Skeletal muscle satellite cell (primary cell): ENCODE measurements at regions not wholly inside any gene's neighbourhood (a gene's known extent, or its start where the extent isn't known, plus 50 kb on each side); places are given as distances from the start of the nearest gene placed in this dataset.
A peak's percentile ranks its signal among the peaks of the same experiment; 100 is the strongest.
"Not testable (repeated sequence)": the region's sequence is repeated elsewhere in the genome, so short reads cannot be mapped to it uniquely, and the experiment has no call there.

Experiments used
- H3K27me3 ChIP-seq: 2 replicates; pipeline ENCODE4 v1.7.0; 2013; ENCODE audit warnings: low read length; ENCODE audit not compliant: control insufficient read depth, insufficient read depth
- H3K36me3 ChIP-seq: 2 replicates; pipeline ENCODE4 v1.7.0; 2013; ENCODE audit warnings: mild to moderate bottlenecking, control low read depth, low read length; ENCODE audit not compliant: insufficient read depth
- H3K4me1 ChIP-seq: 2 replicates; pipeline ENCODE4 v1.7.0; 2013; ENCODE audit warnings: low read length; ENCODE audit not compliant: control insufficient read depth, insufficient read depth
- H3K4me2 ChIP-seq: 2 replicates; pipeline ENCODE4 v1.7.0; 2013; ENCODE audit warnings: mild to moderate bottlenecking, low read length
- H3K4me3 ChIP-seq: 2 replicates; pipeline ENCODE4 v1.7.0; 2013; ENCODE audit warnings: low read length
- H3K9ac ChIP-seq: 2 replicates; pipeline ENCODE4 v1.7.0; 2013; ENCODE audit warnings: mild to moderate bottlenecking, low read depth, low read length, moderate library complexity
- H3K9me3 ChIP-seq: replicated peaks from 2 replicates; pipeline ENCODE4 v1.7.0; 2013; ENCODE audit warnings: mild to moderate bottlenecking, control low read depth, low read length

DNA sequence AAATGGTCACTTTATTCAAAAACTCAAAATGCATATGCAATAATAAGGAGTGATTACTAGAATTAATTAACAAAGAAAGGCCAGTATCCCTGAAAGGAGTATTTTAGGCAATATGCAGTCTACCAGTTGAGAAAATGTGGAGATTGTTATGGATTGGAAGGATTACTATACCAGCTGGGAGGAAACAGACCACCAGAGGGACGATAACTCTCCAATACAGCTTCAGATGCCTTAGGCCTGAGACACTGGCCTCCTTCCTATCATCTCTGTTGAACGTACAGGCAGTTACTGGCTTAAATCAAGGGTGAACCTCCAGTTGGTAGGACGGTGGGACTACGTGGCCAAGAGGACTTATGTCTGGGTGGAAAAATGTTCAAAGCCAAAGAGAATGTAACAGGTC is 336.4 kb upstream of the EPHA4 start:
- H3K4me1 ChIP-seq: no peaks in the 10 kb centered on the region
- H3K4me3 ChIP-seq: no peak overlapping the region
- H3K36me3 ChIP-seq: no peaks in the 10 kb centered on the region
- no peaks in the 10 kb centered on the region for H3K9me3 ChIP-seq
- H3K27me3 ChIP-seq: no peaks in the 10 kb centered on the region
- H3K9ac ChIP-seq: no peak overlapping the region
- no peak overlapping the region for H3K4me2 ChIP-seq

DNA sequence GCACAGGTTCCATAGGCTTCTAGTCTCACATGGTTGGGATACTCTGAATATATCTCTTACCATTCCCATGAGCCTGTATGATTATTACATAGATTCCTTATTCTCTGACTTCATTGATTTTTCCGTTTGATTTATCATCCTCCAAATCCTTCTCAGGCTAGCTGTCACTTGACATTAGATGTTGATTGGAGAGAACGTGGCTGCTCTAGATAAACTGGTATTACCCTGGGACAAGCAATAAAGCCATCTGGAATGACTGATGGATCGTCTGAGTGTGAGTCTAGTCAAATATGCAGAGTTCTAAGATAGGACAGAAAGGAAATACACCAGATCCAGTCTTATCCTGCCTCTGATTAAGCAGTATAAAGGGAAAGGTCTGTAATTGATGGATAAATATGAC is 325.6 kb upstream of the EPHA4 start:
- Histone ChIP-seq H3K4me2 (no peak overlapping the region), H3K4me3 (no peak overlapping the region), H3K4me1 (peaks cover 22% of the 10 kb centered on the region), H3K27me3 (no peaks in the 10 kb centered on the region), H3K9ac (no peak overlapping the region), H3K9me3 (no peaks in the 10 kb centered on the region), H3K36me3 (no peaks in the 10 kb centered on the region)

DNA sequence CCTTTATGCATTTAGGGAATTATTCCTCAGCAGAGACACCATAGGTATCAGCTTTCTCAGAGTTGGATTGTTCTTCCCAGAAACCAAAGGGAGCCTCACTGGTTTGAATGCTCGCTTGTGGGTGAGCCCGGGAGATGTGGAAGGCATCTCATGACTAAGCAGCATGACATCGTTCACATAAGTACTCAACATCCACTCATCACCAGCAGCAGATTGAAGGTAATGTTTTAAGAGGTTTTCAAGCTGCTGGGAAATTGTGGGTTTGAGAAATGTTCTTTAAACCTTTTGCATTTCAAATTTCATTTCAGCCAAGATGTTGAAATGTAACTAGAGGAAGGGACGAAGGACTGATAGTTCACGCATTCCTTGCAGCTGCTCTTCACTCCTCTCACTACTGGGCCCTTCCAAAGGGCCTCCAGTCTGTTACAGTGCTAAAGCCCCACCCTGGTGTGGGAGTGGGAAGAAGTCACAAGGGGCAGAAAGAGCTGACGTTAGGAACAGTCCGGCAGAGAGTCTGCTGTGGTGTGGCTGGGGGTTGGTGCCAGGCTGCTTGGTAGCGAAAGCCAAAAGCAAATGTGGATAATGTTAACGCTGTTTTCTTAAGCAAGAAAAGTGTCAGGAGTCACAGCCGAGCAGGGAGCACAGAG is 324.5 kb upstream of the EPHA4 start:
- Histone ChIP-seq H3K9ac (peak overlapping the region; percentile 58), H3K27me3 (no peaks in the 10 kb centered on the region), H3K4me3 (peak overlapping the region; percentile 41), H3K4me2 (peak overlapping the region; percentile 71), H3K9me3 (no peaks in the 10 kb centered on the region), H3K4me1 (peaks cover 22% of the 10 kb centered on the region), H3K36me3 (no peaks in the 10 kb centered on the region)

DNA sequence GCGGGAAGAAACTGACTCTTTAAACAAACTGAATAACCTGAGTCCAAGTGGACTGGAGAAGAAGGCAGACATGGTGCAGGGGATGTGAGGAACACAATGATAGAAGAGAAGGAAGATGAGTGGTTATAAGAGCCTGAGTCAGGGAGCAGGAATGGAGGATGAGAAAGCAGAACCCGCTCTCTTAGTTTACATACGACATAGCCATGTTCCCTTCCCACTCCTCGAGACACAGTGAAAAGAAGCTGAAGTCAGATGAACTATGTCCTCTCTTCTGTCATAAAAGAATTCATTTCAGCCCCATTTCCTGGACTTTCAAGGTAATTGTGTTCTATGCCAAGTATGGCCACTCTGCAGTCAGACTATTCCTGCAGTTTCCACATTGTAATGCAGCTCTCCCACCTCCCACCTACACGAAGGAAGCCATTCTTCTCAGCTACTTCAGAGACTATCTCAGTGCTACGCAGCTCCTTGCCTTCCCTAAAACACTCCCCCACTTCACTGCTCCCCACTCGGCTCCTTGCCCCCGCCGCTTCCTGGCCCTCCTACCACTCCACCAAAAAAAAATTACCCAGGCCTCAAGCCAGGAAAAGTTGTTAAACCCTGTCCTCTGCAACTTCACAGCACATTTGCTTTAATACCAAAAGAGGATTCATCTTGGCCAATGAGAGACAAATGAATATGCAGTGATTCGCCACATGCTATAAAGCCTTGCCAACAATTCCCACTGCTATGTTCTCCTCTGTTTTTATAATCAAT is 323.4 kb upstream of the EPHA4 start:
- Histone ChIP-seq H3K4me2 (no peak overlapping the region), H3K9me3 (no peaks in the 10 kb centered on the region), H3K9ac (peak overlapping the region; percentile 20), H3K27me3 (no peaks in the 10 kb centered on the region), H3K36me3 (no peaks in the 10 kb centered on the region), H3K4me1 (peaks cover 22% of the 10 kb centered on the region), H3K4me3 (no peak overlapping the region)

DNA sequence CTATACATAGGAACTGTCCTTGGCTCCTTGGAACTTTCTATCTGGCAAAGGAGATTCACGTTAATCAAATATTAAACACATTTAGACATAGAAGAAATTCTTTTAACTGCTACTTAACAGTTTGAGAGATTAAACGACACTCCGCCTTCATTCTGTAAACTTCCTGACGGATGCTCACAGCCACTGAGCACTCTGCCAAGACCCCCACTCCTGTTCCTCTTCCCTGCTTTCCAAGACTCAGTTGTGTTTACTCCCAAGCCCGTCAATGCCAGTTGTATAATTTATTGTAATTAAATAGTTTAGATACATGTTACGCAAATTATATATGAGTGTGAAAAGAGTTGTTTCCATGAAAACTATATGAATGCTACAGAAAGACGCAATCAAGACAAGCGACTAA is 321.4 kb upstream of the EPHA4 start:
- Histone ChIP-seq H3K4me1 (peaks cover 22% of the 10 kb centered on the region), H3K9ac (no peak overlapping the region), H3K27me3 (no peaks in the 10 kb centered on the region), H3K4me3 (no peak overlapping the region), H3K9me3 (no peaks in the 10 kb centered on the region), H3K4me2 (no peak overlapping the region), H3K36me3 (no peaks in the 10 kb centered on the region)

DNA sequence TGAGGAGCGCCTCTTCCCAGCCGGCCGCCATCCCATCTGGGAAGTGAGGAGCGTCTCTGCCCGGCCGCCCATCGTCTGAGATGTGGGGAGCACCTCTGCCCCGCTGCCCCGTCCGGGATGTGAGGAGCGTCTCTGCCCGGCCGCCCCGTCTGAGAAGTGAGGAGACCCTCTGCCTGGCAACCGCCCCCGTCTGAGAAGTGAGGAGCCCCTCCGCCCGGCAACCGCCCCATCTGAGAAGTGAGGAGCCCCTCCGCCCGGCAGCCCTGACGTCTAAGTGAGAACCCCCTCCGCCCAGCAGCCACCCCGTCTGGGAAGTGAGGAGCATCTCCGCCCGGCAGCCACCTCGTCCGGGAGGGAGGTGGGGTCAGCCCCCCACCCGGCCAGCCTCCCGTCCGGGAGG is 319.9 kb upstream of the EPHA4 start:
- H3K27me3 ChIP-seq, H3K9me3 ChIP-seq, H3K36me3 ChIP-seq, H3K4me2 ChIP-seq, H3K9ac ChIP-seq, H3K4me3 ChIP-seq: not testable (repeated sequence)
- H3K4me1 ChIP-seq: peaks cover 17% of the 10 kb centered on the region

DNA sequence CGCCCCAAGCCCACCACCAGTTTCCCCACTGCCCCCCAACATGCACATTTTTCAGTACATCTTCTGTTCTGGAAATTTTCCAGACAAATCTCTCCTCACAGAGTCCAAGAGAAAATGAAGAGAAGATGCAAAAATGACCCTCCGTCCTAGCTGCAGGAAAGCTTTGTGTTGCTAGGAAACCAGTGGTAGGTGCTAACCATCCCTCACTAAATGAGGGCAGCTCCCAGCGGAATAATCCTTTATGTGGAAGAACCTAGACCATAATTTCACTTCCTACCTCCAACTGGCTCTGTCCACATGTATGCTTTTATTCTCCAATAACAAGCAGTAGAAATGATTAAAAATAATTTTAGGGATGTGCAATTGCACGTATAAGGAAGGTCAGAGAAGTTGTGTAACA is 311.9 kb upstream of the EPHA4 start:
- no peaks in the 10 kb centered on the region for H3K9me3 ChIP-seq
- H3K36me3 ChIP-seq: no peaks in the 10 kb centered on the region
- no peak overlapping the region for H3K4me3 ChIP-seq
- no peaks in the 10 kb centered on the region for H3K4me1 ChIP-seq
- peaks cover 5% of the 10 kb centered on the region for H3K27me3 ChIP-seq
- H3K9ac ChIP-seq: no peak overlapping the region
- H3K4me2 ChIP-seq: no peak overlapping the region

DNA sequence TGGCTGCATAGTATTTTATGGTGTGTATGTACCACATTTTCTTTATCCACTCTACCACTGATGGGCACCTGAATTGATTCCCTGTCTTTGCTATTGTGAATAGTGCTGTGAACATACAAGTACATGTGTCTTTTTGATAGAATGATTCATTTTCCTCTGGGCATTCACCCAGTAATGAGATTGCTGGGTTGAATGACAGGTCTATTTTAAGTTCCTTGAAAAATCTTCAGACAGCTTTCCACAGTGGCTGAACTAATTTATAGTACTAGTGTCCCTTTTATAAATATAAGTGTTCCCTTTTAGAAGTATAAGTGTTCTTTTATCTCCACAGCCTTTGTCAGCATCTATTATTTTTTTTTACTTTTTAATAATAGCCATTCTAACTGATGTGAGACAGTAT is 303.9 kb upstream of the EPHA4 start:
- H3K27me3 ChIP-seq: no peaks in the 10 kb centered on the region
- H3K36me3 ChIP-seq: no peaks in the 10 kb centered on the region
- no peak overlapping the region for H3K9ac ChIP-seq
- no peaks in the 10 kb centered on the region for H3K4me1 ChIP-seq
- no peaks in the 10 kb centered on the region for H3K9me3 ChIP-seq
- no peak overlapping the region for H3K4me3 ChIP-seq
- no peak overlapping the region for H3K4me2 ChIP-seq

DNA sequence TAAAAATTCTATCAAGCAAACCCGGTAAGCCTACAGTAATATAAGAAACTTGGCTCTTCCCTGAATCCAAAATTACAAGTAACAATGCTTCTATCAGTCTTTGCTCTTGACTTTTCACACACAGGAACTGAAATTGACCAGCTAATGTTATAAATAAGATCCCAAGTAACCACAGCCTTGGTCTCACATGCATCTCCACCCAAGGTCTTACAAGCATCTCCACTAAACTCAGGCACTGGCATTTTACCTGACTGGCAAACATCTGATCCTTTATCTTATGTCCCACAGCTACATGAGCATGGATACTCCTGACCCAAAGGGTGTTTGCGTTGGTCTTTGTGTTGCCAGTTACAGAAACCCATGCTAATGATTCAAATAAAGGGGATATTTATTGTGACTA is 302.3 kb upstream of the EPHA4 start:
- H3K27me3 ChIP-seq: no peaks in the 10 kb centered on the region
- no peak overlapping the region for H3K9ac ChIP-seq
- H3K4me2 ChIP-seq: no peak overlapping the region
- no peaks in the 10 kb centered on the region for H3K36me3 ChIP-seq
- no peaks in the 10 kb centered on the region for H3K4me1 ChIP-seq
- no peak overlapping the region for H3K4me3 ChIP-seq
- no peaks in the 10 kb centered on the region for H3K9me3 ChIP-seq

DNA sequence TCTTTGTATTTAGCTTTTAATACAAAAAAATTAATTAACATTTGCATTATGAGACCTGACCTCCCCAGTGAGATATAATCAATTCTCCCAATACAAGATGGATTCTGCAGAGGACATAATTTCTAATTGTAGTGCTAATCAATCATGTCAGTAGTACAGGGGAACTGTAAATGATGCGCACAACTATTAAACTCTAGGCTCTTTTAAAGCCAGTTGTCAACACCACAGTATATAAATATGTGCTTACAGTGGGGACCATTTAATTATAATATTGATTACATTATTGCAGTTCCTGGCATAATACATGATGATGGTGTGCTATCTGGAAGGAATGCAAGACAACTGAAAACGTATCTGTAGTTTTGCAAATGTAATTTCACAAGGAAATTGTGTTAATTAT is 285.6 kb upstream of the EPHA4 start:
- no peak overlapping the region for H3K4me3 ChIP-seq
- H3K27me3 ChIP-seq: no peaks in the 10 kb centered on the region
- no peaks in the 10 kb centered on the region for H3K4me1 ChIP-seq
- H3K9me3 ChIP-seq: no peaks in the 10 kb centered on the region
- no peak overlapping the region for H3K9ac ChIP-seq
- no peak overlapping the region for H3K4me2 ChIP-seq
- no peaks in the 10 kb centered on the region for H3K36me3 ChIP-seq

DNA sequence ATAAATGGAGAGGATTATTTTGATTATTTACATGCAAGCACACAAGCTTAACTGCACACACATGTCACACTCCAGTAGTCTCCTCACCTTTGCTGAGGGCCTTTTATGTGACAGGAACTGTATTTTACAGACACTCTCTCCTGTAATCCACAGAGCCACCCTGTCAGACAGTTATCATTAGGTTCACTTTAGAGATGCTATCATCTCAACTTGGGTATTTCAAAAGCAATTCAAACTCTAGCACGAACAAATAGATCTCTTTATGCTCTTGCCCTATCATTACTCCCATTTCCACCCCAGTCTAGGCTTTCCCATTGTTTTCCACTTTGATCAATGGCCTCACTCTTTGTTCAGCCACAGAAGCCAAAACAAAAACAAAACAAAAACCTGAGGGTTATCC is 281.2 kb upstream of the EPHA4 start:
- Histone ChIP-seq H3K36me3 (no peaks in the 10 kb centered on the region), H3K9ac (no peak overlapping the region), H3K4me2 (no peak overlapping the region), H3K9me3 (no peaks in the 10 kb centered on the region), H3K27me3 (no peaks in the 10 kb centered on the region), H3K4me3 (no peak overlapping the region), H3K4me1 (peaks cover 14% of the 10 kb centered on the region)

DNA sequence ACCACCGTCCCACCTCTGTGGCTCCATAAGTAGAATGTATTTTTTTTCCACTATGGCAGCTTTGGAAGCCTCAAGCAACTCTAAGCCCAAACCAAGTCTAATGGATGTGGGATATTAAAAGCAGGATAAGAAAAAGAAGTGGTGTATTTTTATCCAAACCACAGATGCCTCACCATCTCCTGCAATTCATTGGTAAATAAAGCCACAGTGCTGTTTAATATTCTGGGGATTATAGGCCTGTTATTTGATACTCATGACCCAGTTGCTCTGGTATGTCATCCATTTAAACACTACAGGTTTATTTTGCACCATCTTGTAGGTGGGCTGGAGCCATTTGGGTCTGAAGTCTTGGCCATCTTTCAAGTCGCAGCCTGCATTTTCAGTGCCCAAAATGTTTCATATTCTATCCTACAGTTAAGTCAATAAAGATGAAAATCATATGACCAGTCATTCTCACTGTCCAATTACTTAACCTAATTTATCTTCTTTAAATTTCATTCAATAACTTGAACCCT is 279.5 kb upstream of the EPHA4 start:
- Histone ChIP-seq H3K4me1 (peaks cover 14% of the 10 kb centered on the region), H3K4me3 (no peak overlapping the region), H3K36me3 (no peaks in the 10 kb centered on the region), H3K4me2 (no peak overlapping the region), H3K9ac (no peak overlapping the region), H3K27me3 (no peaks in the 10 kb centered on the region), H3K9me3 (no peaks in the 10 kb centered on the region)
